Activated CD4-positive, alpha-beta memory T cell treated with anti-CD3 and anti-CD28 coated beads for 36 hours (primary cell): ENCODE measurements at regions not wholly inside any gene's neighbourhood (a gene's known extent, or its start where the extent isn't known, plus 50 kb on each side); places are given as distances from the start of the nearest gene placed in this dataset.
"Not testable (repeated sequence)": the region's sequence is repeated elsewhere in the genome, so short reads cannot be mapped to it uniquely, and the experiment has no call there.

Experiments used
- CTCF ChIA-PET: fragments of 350-600 bp; sonication (Branson Sonifier 250); formaldehyde crosslinking; loops from one replicate; lab custom pipeline; 2021; ENCODE audit warnings: antibody characterized with exemption, inconsistent platforms; lab: Charles Lee
- POLR2A ChIA-PET: fragments of 350-600 bp; sonication (Branson Sonifier 250); formaldehyde crosslinking; loops from one replicate; lab custom pipeline; 2021; ENCODE audit warnings: antibody characterized with exemption; lab: Charles Lee
- DNase-seq: peaks from one replicate; pipeline ENCODE4 v3.0.0-alpha.2; 2020
- H3K27ac Mint-ChIP-seq: one replicate; pipeline ENCODE4 v1.8.0; 2021; ENCODE audit warnings: mixed read lengths
- H3K27me3 Mint-ChIP-seq: one replicate; pipeline ENCODE4 v1.8.0; 2021; ENCODE audit warnings: mixed read lengths
- H3K36me3 Mint-ChIP-seq: one replicate; pipeline ENCODE4 v1.8.0; 2021; ENCODE audit warnings: mixed read lengths
- H3K4me1 Mint-ChIP-seq: one replicate; pipeline ENCODE4 v1.8.0; 2021; ENCODE audit warnings: low read depth, mixed read lengths
- H3K4me3 Mint-ChIP-seq: one replicate; pipeline ENCODE4 v1.8.0; 2021; ENCODE audit warnings: mild to moderate bottlenecking, mixed read lengths
- H3K9me3 Mint-ChIP-seq: one replicate; pipeline ENCODE4 v1.8.0; 2021; ENCODE audit warnings: mixed read lengths
- intact Hi-C: fragments of 100-400 bp; cut with micrococcal nuclease; formaldehyde crosslinking; loops from one replicate; pipeline ENCODE4 v1.15.1; 2023

GRCh38 chr13:44142540-44142867 lies 231.1 kb upstream of the SERP2 start:
- intact Hi-C loops: loop anchor here (1.0 to 5.0 kb wide), 4 partner anchors 48 to 775 kb away; partner anchors contain the start of gene TSC22D1
- Mint-ChIP-seq H3K27me3 (peaks cover 2% of the 10 kb centered on the region), H3K4me3 (peak overlapping the region; percentile 85), H3K27ac (no peak overlapping the region), H3K36me3 (no peaks in the 10 kb centered on the region), H3K9me3 (no peaks in the 10 kb centered on the region), H3K4me1 (peaks cover 12% of the 10 kb centered on the region)
- no peak for DNase-seq
- ChIA-PET CTCF (no interaction called here), POLR2A (interaction anchor here (1.0 kb wide), 1 partner anchor 55 kb away, joined by 3 read pairs; no protein-coding TSS in a partner anchor)

GRCh38 chr13:44142941-44143665 lies 230.5 kb upstream of the SERP2 start:
- ChIA-PET POLR2A (no interaction called here), CTCF (no interaction called here)
- H3K27me3 Mint-ChIP-seq: peaks cover 2% of the 10 kb centered on the region
- H3K9me3 Mint-ChIP-seq: no peaks in the 10 kb centered on the region
- intact Hi-C loops: loop anchor here (1.0 to 5.0 kb wide), 4 partner anchors 48 to 774 kb away; partner anchors contain the start of gene TSC22D1
- H3K4me3 Mint-ChIP-seq: no peak overlapping the region
- H3K36me3 Mint-ChIP-seq: no peaks in the 10 kb centered on the region
- peaks cover 12% of the 10 kb centered on the region for H3K4me1 Mint-ChIP-seq
- H3K27ac Mint-ChIP-seq: no peak overlapping the region
- DNase-seq: no peak

GRCh38 chr13:44146138-44146537 lies 227.5 kb upstream of the SERP2 start:
- no peak for DNase-seq
- ChIA-PET CTCF (no interaction called here), POLR2A (no interaction called here)
- Mint-ChIP-seq H3K27ac (no peak overlapping the region), H3K9me3 (no peaks in the 10 kb centered on the region), H3K27me3 (peaks cover 5% of the 10 kb centered on the region), H3K4me1 (peaks cover 8% of the 10 kb centered on the region), H3K4me3 (no peak overlapping the region), H3K36me3 (no peaks in the 10 kb centered on the region)
- intact Hi-C loops: no loop called here

GRCh38 chr13:44147233-44147632 lies 226.4 kb upstream of the SERP2 start:
- Mint-ChIP-seq H3K36me3 (no peaks in the 10 kb centered on the region), H3K4me3 (no peak overlapping the region), H3K9me3 (no peaks in the 10 kb centered on the region), H3K4me1 (peaks cover 4% of the 10 kb centered on the region), H3K27ac (no peak overlapping the region), H3K27me3 (peaks cover 5% of the 10 kb centered on the region)
- intact Hi-C loops: no loop called here
- ChIA-PET CTCF (no interaction called here), POLR2A (no interaction called here)
- no peak for DNase-seq

- ChIA-PET POLR2A (no interaction called here), CTCF (no interaction called here)
- Mint-ChIP-seq H3K4me1 (peaks cover under 1% of the 10 kb centered on the region), H3K27ac (no peak overlapping the region), H3K36me3 (no peaks in the 10 kb centered on the region), H3K4me3 (no peak overlapping the region), H3K9me3 (no peaks in the 10 kb centered on the region), H3K27me3 (peaks cover 5% of the 10 kb centered on the region)
- intact Hi-C loops: no loop called here
- no peak for DNase-seq
Measured at GRCh38 chr13:44147648-44148047, 226.0 kb upstream of the SERP2 start.

- no peaks in the 10 kb centered on the region for H3K36me3 Mint-ChIP-seq
- peaks cover 5% of the 10 kb centered on the region for H3K27me3 Mint-ChIP-seq
- intact Hi-C loops: no loop called here
- no peaks in the 10 kb centered on the region for H3K9me3 Mint-ChIP-seq
- no peak for DNase-seq
- CTCF ChIA-PET: no interaction called here
- POLR2A ChIA-PET: interaction anchor here (0.6 kb wide), 1 partner anchor 18 kb away, joined by 4 read pairs; no protein-coding TSS in a partner anchor
- H3K27ac Mint-ChIP-seq: no peak overlapping the region
- no peak overlapping the region for H3K4me3 Mint-ChIP-seq
- no peaks in the 10 kb centered on the region for H3K4me1 Mint-ChIP-seq
Measured at GRCh38 chr13:44148159-44148914, 225.3 kb upstream of the SERP2 start.

GRCh38 chr13:44149231-44149630 lies 224.4 kb upstream of the SERP2 start:
- H3K4me3 Mint-ChIP-seq, H3K4me1 Mint-ChIP-seq, H3K27ac Mint-ChIP-seq, CTCF ChIA-PET, DNase-seq, H3K27me3 Mint-ChIP-seq, H3K9me3 Mint-ChIP-seq, H3K36me3 Mint-ChIP-seq, POLR2A ChIA-PET, intact Hi-C loops: not testable (repeated sequence)

- CTCF ChIA-PET: no interaction called here
- no peak overlapping the region for H3K27ac Mint-ChIP-seq
- intact Hi-C loops: no loop called here
- DNase-seq: no peak
- no peak overlapping the region for H3K4me3 Mint-ChIP-seq
- H3K36me3 Mint-ChIP-seq: no peaks in the 10 kb centered on the region
- H3K4me1 Mint-ChIP-seq: no peaks in the 10 kb centered on the region
- H3K9me3 Mint-ChIP-seq: no peaks in the 10 kb centered on the region
- POLR2A ChIA-PET: no interaction called here
- H3K27me3 Mint-ChIP-seq: peaks cover 5% of the 10 kb centered on the region
Measured at GRCh38 chr13:44149821-44150220, 223.8 kb upstream of the SERP2 start.

- no peak for DNase-seq
- H3K4me1 Mint-ChIP-seq: no peaks in the 10 kb centered on the region
- no peaks in the 10 kb centered on the region for H3K36me3 Mint-ChIP-seq
- H3K27ac Mint-ChIP-seq: no peak overlapping the region
- intact Hi-C loops: no loop called here
- no peaks in the 10 kb centered on the region for H3K9me3 Mint-ChIP-seq
- CTCF ChIA-PET: no interaction called here
- POLR2A ChIA-PET: no interaction called here
- H3K27me3 Mint-ChIP-seq: peaks cover 3% of the 10 kb centered on the region
- H3K4me3 Mint-ChIP-seq: no peak overlapping the region
Measured at GRCh38 chr13:44151474-44151873, 222.2 kb upstream of the SERP2 start.

- intact Hi-C loops: no loop called here
- no peaks in the 10 kb centered on the region for H3K36me3 Mint-ChIP-seq
- H3K27me3 Mint-ChIP-seq: no peaks in the 10 kb centered on the region
- no peak overlapping the region for H3K4me3 Mint-ChIP-seq
- H3K9me3 Mint-ChIP-seq: no peaks in the 10 kb centered on the region
- no peak for DNase-seq
- H3K4me1 Mint-ChIP-seq: no peaks in the 10 kb centered on the region
- POLR2A ChIA-PET: no interaction called here
- no peak overlapping the region for H3K27ac Mint-ChIP-seq
- CTCF ChIA-PET: no interaction called here
Measured at GRCh38 chr13:44153496-44153895, 220.1 kb upstream of the SERP2 start.

- no peaks in the 10 kb centered on the region for H3K9me3 Mint-ChIP-seq
- no peak overlapping the region for H3K4me3 Mint-ChIP-seq
- no peaks in the 10 kb centered on the region for H3K36me3 Mint-ChIP-seq
- no peaks in the 10 kb centered on the region for H3K27me3 Mint-ChIP-seq
- DNase-seq: no peak
- intact Hi-C loops: no loop called here
- no peaks in the 10 kb centered on the region for H3K4me1 Mint-ChIP-seq
- no peak overlapping the region for H3K27ac Mint-ChIP-seq
- ChIA-PET CTCF (no interaction called here), POLR2A (no interaction called here)
Measured at GRCh38 chr13:44155422-44156293, 218.0 kb upstream of the SERP2 start.

GRCh38 chr13:44156294-44156658 lies 217.3 kb upstream of the SERP2 start:
- DNase-seq: no peak
- H3K27me3 Mint-ChIP-seq: no peaks in the 10 kb centered on the region
- no peaks in the 10 kb centered on the region for H3K36me3 Mint-ChIP-seq
- no peaks in the 10 kb centered on the region for H3K4me1 Mint-ChIP-seq
- no peak overlapping the region for H3K27ac Mint-ChIP-seq
- ChIA-PET CTCF (no interaction called here), POLR2A (no interaction called here)
- H3K9me3 Mint-ChIP-seq: no peaks in the 10 kb centered on the region
- no peak overlapping the region for H3K4me3 Mint-ChIP-seq
- intact Hi-C loops: no loop called here
